Panc1 (cell line): ENCODE measurements at regions not wholly inside any gene's neighbourhood (a gene's known extent, or its start where the extent isn't known, plus 50 kb on each side); places are given as distances from the start of the nearest gene placed in this dataset.

Experiments
- TF ChIP-seq, protein P1 (sequence below): fragments of 450-650 bp; IDR thresholded peaks from 2 replicates; pipeline ENCODE4 v1.5.1; 2017; ENCODE audit warnings: mild to moderate bottlenecking
- TF ChIP-seq, protein P2 (sequence below), 2 experiments: IDR thresholded peaks; 2 replicates each; pipeline ENCODE4 v1.6.1; 2011 to 2012; ENCODE audit warnings: low read depth in 2 of 2, control low read depth in 1 of 2, low read length in 1 of 2, mild to moderate bottlenecking in 1 of 2, moderate library complexity in 1 of 2; ENCODE audit not compliant: insufficient read depth in 1 of 2

DNA sequence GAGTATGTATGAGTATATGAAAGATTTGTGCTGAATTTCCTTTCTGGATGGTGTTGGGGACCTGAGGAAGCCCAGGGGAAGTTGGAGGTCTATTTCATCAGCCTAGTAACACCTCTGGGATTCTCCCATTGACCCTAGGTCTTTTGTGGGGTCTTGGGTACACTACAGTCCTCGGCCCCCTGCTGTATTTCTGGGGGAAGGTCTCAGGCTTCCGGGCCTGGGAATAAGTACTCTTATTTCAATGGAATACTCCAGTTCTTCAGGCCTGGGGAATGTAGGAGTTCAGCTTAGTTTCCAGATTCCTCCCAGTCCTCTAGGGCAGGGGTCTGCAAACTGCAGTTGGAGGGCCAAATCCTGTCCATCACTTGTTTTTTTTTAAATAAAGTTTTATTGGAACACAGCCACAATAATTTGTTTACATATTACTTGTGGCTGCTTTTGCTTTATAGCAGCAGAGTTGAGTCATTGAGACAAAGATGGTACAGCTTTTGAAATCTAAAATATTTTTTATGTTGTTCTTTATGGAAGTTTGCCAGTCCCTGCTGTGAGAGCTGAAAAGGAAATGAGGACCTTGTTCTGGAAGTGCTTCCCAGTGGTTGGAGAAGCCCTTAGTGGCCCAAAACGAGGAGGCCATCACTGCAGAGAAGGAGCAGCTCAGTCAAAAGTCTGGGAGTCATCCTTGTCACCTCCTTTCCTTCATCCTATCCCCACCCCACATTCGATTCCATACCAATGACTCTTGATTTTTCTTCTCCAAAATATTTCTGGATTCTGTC is 142.5 kb upstream of the HS3ST2 start:
- TF ChIP-seq, protein P1, sequence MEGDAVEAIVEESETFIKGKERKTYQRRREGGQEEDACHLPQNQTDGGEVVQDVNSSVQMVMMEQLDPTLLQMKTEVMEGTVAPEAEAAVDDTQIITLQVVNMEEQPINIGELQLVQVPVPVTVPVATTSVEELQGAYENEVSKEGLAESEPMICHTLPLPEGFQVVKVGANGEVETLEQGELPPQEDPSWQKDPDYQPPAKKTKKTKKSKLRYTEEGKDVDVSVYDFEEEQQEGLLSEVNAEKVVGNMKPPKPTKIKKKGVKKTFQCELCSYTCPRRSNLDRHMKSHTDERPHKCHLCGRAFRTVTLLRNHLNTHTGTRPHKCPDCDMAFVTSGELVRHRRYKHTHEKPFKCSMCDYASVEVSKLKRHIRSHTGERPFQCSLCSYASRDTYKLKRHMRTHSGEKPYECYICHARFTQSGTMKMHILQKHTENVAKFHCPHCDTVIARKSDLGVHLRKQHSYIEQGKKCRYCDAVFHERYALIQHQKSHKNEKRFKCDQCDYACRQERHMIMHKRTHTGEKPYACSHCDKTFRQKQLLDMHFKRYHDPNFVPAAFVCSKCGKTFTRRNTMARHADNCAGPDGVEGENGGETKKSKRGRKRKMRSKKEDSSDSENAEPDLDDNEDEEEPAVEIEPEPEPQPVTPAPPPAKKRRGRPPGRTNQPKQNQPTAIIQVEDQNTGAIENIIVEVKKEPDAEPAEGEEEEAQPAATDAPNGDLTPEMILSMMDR = no peak
- TF ChIP-seq, protein P2, sequence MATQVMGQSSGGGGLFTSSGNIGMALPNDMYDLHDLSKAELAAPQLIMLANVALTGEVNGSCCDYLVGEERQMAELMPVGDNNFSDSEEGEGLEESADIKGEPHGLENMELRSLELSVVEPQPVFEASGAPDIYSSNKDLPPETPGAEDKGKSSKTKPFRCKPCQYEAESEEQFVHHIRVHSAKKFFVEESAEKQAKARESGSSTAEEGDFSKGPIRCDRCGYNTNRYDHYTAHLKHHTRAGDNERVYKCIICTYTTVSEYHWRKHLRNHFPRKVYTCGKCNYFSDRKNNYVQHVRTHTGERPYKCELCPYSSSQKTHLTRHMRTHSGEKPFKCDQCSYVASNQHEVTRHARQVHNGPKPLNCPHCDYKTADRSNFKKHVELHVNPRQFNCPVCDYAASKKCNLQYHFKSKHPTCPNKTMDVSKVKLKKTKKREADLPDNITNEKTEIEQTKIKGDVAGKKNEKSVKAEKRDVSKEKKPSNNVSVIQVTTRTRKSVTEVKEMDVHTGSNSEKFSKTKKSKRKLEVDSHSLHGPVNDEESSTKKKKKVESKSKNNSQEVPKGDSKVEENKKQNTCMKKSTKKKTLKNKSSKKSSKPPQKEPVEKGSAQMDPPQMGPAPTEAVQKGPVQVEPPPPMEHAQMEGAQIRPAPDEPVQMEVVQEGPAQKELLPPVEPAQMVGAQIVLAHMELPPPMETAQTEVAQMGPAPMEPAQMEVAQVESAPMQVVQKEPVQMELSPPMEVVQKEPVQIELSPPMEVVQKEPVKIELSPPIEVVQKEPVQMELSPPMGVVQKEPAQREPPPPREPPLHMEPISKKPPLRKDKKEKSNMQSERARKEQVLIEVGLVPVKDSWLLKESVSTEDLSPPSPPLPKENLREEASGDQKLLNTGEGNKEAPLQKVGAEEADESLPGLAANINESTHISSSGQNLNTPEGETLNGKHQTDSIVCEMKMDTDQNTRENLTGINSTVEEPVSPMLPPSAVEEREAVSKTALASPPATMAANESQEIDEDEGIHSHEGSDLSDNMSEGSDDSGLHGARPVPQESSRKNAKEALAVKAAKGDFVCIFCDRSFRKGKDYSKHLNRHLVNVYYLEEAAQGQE (IDR thresholded peaks at IDR 0.05; ENCODE audit: insufficient read depth in 1 of 2, low read depth in 2 of 2, low read length in 1 of 2) = no peak
